ENCODE measurements at regions not wholly inside any gene's neighbourhood (a gene's known extent, or its start where the extent isn't known, plus 50 kb on each side); places are given as distances from the start of the nearest gene placed in this dataset.

DNA sequence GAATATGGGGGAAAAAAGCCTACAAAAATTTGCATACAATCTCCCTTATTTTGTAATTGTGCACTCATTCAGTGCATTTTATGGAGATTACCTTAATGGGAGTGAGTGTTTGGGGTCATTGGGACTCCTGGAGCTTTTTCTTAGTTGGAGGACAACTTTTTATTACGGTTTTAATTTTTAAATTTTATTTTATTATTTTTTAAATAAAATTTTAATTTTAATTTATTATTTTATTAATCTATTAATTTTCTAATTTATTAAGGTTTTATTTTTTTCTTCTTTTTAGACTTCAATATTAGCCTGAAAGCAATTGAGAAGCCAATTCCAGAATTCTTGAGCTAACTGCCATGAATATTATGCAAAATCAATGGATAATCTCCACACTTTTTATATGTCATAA lies 355.0 kb downstream of the SOCS6 start:
- TF ChIP-seq, protein P1, sequence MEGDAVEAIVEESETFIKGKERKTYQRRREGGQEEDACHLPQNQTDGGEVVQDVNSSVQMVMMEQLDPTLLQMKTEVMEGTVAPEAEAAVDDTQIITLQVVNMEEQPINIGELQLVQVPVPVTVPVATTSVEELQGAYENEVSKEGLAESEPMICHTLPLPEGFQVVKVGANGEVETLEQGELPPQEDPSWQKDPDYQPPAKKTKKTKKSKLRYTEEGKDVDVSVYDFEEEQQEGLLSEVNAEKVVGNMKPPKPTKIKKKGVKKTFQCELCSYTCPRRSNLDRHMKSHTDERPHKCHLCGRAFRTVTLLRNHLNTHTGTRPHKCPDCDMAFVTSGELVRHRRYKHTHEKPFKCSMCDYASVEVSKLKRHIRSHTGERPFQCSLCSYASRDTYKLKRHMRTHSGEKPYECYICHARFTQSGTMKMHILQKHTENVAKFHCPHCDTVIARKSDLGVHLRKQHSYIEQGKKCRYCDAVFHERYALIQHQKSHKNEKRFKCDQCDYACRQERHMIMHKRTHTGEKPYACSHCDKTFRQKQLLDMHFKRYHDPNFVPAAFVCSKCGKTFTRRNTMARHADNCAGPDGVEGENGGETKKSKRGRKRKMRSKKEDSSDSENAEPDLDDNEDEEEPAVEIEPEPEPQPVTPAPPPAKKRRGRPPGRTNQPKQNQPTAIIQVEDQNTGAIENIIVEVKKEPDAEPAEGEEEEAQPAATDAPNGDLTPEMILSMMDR (conservative IDR thresholded peaks at IDR 0.05; ENCODE audit: low read depth, low read length), result no peak
- TF ChIP-seq EZH2 (IDR thresholded peaks at IDR 0.05; ENCODE audit: borderline replicate concordance, low read depth, low read length, poor library complexity, severe bottlenecking), result no peak

All from A673 (cell line).